Chondrocyte (in vitro differentiated cells): ENCODE measurements at regions not wholly inside any gene's neighbourhood (a gene's known extent, or its start where the extent isn't known, plus 50 kb on each side); places are given as distances from the start of the nearest gene placed in this dataset.
"Not testable (repeated sequence)": the region's sequence is repeated elsewhere in the genome, so short reads cannot be mapped to it uniquely, and the experiment has no call there.

ENCODE experiments used
- DNase-seq: peaks from one replicate; pipeline ENCODE4 v3.0.0; 2021; ENCODE audit warnings: mixed read lengths, low spot score
- H3K27ac Mint-ChIP-seq: one replicate; pipeline ENCODE4 v1.8.0; 2021; ENCODE audit warnings: mild to moderate bottlenecking, moderate library complexity, mixed read lengths; ENCODE audit not compliant: unreplicated experiment
- H3K27me3 Mint-ChIP-seq: 2 replicates; pipeline ENCODE4 v1.8.0; 2021; ENCODE audit warnings: low read depth, mixed read lengths
- H3K36me3 Mint-ChIP-seq: 2 replicates; pipeline ENCODE4 v1.8.0; 2021; ENCODE audit warnings: low read depth, mixed read lengths
- H3K4me1 Mint-ChIP-seq: 2 replicates; pipeline ENCODE4 v1.8.0; 2021; ENCODE audit warnings: low read depth, mild to moderate bottlenecking, mixed read lengths
- H3K4me3 Mint-ChIP-seq: one replicate; pipeline ENCODE4 v1.8.0; 2021; ENCODE audit warnings: mild to moderate bottlenecking, moderate library complexity, mixed read lengths; ENCODE audit not compliant: unreplicated experiment
- H3K9me3 Mint-ChIP-seq: 2 replicates; pipeline ENCODE4 v1.8.0; 2021; ENCODE audit warnings: low read depth, mixed read lengths
- CTCF ChIP-seq: fragments of 200-600 bp; sonication (generic); IDR thresholded peaks from 2 replicates; pipeline ENCODE4 v1.5.0; 2021; ENCODE audit warnings: antibody characterized with exemption, mild to moderate bottlenecking, moderate library complexity

- H3K4me1 Mint-ChIP-seq = no peaks in the 10 kb centered on the region
- no peaks in the 10 kb centered on the region for H3K36me3 Mint-ChIP-seq
- no peak overlapping the region for H3K4me3 Mint-ChIP-seq
- H3K27ac Mint-ChIP-seq = no peak overlapping the region
- peak; percentile 77 for DNase-seq
- peaks cover 3% of the 10 kb centered on the region for H3K9me3 Mint-ChIP-seq
- TF ChIP-seq CTCF = no peak
- no peaks in the 10 kb centered on the region for H3K27me3 Mint-ChIP-seq
Observed at GRCh38 chrX:65971151-65971550, 68.7 kb downstream of the VSIG4 start.

- H3K36me3 Mint-ChIP-seq, H3K4me3 Mint-ChIP-seq: not testable (repeated sequence)
Observed at GRCh38 chrX:65967159-65967558, 72.7 kb downstream of the VSIG4 start.

GRCh38 chrX:65961714-65962113 is 78.2 kb downstream of the VSIG4 start:
- no peak for DNase-seq
- Mint-ChIP-seq H3K4me3 (no peak overlapping the region), H3K36me3 (no peaks in the 10 kb centered on the region), H3K27ac (no peak overlapping the region), H3K27me3 (no peaks in the 10 kb centered on the region), H3K9me3 (peaks cover 36% of the 10 kb centered on the region), H3K4me1 (no peaks in the 10 kb centered on the region)
- no peak for TF ChIP-seq CTCF

More at GRCh38 chrX:65967159-65967558, 72.7 kb downstream of the VSIG4 start:
- not testable (repeated sequence) for H3K4me1 Mint-ChIP-seq, DNase-seq, H3K27me3 Mint-ChIP-seq, H3K27ac Mint-ChIP-seq
- peaks cover 24% of the 10 kb centered on the region for H3K9me3 Mint-ChIP-seq

GRCh38 chrX:65948103-65948502 is 91.8 kb downstream of the VSIG4 start:
- Mint-ChIP-seq H3K4me1 (no peaks in the 10 kb centered on the region), H3K27ac (no peak overlapping the region), H3K36me3 (no peaks in the 10 kb centered on the region), H3K9me3 (peaks cover 56% of the 10 kb centered on the region), H3K4me3 (no peak overlapping the region), H3K27me3 (no peaks in the 10 kb centered on the region)
- no peak for TF ChIP-seq CTCF
- DNase-seq = no peak

GRCh38 chrX:65941775-65942174 is 98.1 kb downstream of the VSIG4 start:
- no peaks in the 10 kb centered on the region for H3K36me3 Mint-ChIP-seq
- no peak for DNase-seq
- H3K9me3 Mint-ChIP-seq = peaks cover 58% of the 10 kb centered on the region
- H3K4me3 Mint-ChIP-seq = no peak overlapping the region
- no peak overlapping the region for H3K27ac Mint-ChIP-seq
- no peak for TF ChIP-seq CTCF
- H3K27me3 Mint-ChIP-seq = no peaks in the 10 kb centered on the region
- no peaks in the 10 kb centered on the region for H3K4me1 Mint-ChIP-seq

- Mint-ChIP-seq H3K9me3 (peaks cover 22% of the 10 kb centered on the region), H3K27ac (no peak overlapping the region), H3K27me3 (no peaks in the 10 kb centered on the region), H3K4me3 (no peak overlapping the region), H3K36me3 (no peaks in the 10 kb centered on the region), H3K4me1 (no peaks in the 10 kb centered on the region)
- no peak for TF ChIP-seq CTCF
- DNase-seq = no peak
Observed at GRCh38 chrX:65933085-65933589, 106.7 kb downstream of the VSIG4 start.
